Vagina (tissue), 2 donors: ENCODE measurements at regions not wholly inside any gene's neighbourhood (a gene's known extent, or its start where the extent isn't known, plus 50 kb on each side); places are given as distances from the start of the nearest gene placed in this dataset.

Experiments
- CTCF ChIP-seq, 3 experiments: fragments of 450-650 bp in 2 of 3; fragments of 200-600 bp in 1 of 3; sonication (generic) in 1 of 3; IDR thresholded peaks; one replicate each; pipeline ENCODE4 v1.5.1; 2017 to 2019; ENCODE audit warnings: antibody characterized with exemption in 3 of 3, mild to moderate bottlenecking in 2 of 3, moderate library complexity in 2 of 3
- POLR2A ChIP-seq, 2 donors: fragments of 450-650 bp; IDR thresholded peaks; one replicate each; pipeline ENCODE4 v1.6.1; 2017; ENCODE audit warnings: antibody characterized with exemption in 2 of 2, mild to moderate bottlenecking in 2 of 2, moderate library complexity in 2 of 2
- POLR2AphosphoS5 ChIP-seq, 2 donors: sonication (generic); formaldehyde crosslinking; IDR thresholded peaks; one replicate each; pipeline ENCODE4 v1.9.0; 2017; ENCODE audit warnings: antibody characterized with exemption in 2 of 2, mild to moderate bottlenecking in 2 of 2, low read depth in 1 of 2; ENCODE audit not compliant: insufficient read depth in 1 of 2

- TF ChIP-seq CTCF (IDR thresholded peaks at IDR 0.05) (no peak), POLR2AphosphoS5 (IDR thresholded peaks at IDR 0.05; ENCODE audit: insufficient read depth in 1 of 2, low read depth in 1 of 2) (no peak), POLR2A (IDR thresholded peaks at IDR 0.05) (no peak)
Observed at GRCh38 chr1:94310570-94311270, 73.3 kb upstream of the ARHGAP29 start.
